ENCODE measurements at regions not wholly inside any gene's neighbourhood (a gene's known extent, or its start where the extent isn't known, plus 50 kb on each side); places are given as distances from the start of the nearest gene placed in this dataset.

GRCh38 chrX:140064993-140065392 is 99.7 kb upstream of the CXorf66 start:
- TF ChIP-seq EZH2phosphoT487 (IDR thresholded peaks at IDR 0.05; ENCODE audit: low read depth) (no peak), CTCF (IDR thresholded peaks at IDR 0.05; ENCODE audit: low read depth, low read length) (no peak)

Measured in OCI-LY3 (cell line).